ENCODE measurements at regions not wholly inside any gene's neighbourhood (a gene's known extent, or its start where the extent isn't known, plus 50 kb on each side); places are given as distances from the start of the nearest gene placed in this dataset.

DNA sequence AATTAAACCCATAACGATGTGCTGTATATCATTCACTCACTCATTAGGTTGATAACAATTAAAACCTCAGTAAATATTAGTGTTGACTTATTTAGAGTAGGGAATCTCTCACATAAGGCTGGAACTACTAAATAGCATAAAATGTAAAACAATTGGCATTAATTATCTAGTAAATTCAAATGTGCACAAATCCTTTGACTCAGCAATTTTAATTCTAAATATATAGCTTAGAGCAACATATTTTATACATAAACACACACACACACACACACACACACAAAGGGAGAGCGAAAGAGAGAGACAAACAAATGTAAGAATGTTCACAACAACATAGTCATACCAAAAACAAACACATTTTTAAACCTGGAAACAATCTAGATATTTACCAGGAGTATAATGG, 443.1 kb upstream of the KCNH7 start:
- no peak for DNase-seq (ENCODE audit: low read depth, low spot score)

- no peak for DNase-seq (ENCODE audit: low read depth, low spot score)
Observed at GRCh38 chr2:163269374-163270021, 430.9 kb upstream of the KCNH7 start.

DNA sequence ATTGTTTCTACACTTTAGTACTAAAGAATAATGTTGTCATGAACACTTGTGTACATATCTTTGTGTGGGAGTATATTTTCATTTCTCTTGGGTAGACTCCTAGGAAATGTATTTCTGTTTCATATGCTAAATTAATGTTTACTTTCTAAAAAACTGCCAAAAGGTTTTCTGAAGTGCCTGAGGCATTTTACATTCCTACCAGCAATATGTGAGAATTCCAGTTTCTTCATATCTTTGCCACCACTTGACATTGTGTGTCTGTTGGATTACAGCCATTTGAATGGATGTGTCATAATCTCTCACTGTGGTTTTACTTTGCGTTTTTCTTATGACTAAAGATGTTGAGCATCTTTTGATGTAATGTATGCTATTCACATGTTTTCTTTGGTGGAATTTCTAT, 428.2 kb upstream of the KCNH7 start:
- peak; percentile 37 for DNase-seq (ENCODE audit: low read depth, low spot score)

- no peak for DNase-seq (ENCODE audit: low read depth, low spot score)
Observed at GRCh38 chr2:163265562-163265961, 427.0 kb upstream of the KCNH7 start.

- no peak for DNase-seq (ENCODE audit: low read depth, low spot score)
Observed at GRCh38 chr2:163264341-163264740, 425.8 kb upstream of the KCNH7 start.

GRCh38 chr2:163259489-163259888, 420.9 kb upstream of the KCNH7 start:
- DNase-seq (ENCODE audit: low read depth, low spot score), result no peak

DNA sequence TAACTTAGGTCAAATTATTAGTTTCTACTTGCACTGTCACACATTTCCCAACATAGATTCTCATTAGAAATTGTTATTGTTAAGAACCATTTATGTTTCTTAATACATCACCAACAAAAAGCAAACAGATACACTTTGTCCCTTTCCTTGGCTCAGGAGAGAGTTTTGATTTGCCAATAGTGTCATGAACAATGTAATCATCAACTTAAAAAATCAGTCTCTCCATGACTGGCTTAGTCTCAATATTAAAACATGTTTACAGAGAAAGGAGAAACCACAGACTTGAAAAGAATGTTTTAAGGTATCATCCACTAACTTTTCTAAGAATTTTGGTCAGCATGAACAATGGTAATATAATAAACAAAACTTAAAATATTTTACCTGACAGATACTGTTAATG, 416.5 kb upstream of the KCNH7 start:
- DNase-seq (ENCODE audit: low read depth, low spot score), result no peak

- no peak for DNase-seq (ENCODE audit: low read depth, low spot score)
Observed at GRCh38 chr2:163253621-163254285, 415.2 kb upstream of the KCNH7 start.

DNA sequence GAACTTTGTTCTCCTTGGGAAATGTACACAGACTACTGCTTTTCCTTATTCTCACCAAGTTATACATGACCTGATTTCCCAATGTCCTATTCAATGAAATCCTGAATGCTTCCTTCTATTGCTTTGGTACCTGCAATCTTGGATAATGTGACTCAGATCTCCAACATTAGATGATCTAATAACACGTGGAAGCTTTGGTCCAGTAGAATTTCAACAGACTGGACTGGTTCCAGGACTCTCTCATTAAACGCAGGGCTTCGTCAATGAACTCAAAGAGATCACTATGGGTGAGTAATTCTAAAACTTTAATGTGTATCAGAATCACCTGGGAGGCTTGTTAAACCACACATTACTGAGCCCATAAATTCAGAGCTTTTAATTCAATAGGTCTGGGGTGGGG, 413.6 kb upstream of the KCNH7 start:
- no peak for DNase-seq (ENCODE audit: low read depth, low spot score)

DNA sequence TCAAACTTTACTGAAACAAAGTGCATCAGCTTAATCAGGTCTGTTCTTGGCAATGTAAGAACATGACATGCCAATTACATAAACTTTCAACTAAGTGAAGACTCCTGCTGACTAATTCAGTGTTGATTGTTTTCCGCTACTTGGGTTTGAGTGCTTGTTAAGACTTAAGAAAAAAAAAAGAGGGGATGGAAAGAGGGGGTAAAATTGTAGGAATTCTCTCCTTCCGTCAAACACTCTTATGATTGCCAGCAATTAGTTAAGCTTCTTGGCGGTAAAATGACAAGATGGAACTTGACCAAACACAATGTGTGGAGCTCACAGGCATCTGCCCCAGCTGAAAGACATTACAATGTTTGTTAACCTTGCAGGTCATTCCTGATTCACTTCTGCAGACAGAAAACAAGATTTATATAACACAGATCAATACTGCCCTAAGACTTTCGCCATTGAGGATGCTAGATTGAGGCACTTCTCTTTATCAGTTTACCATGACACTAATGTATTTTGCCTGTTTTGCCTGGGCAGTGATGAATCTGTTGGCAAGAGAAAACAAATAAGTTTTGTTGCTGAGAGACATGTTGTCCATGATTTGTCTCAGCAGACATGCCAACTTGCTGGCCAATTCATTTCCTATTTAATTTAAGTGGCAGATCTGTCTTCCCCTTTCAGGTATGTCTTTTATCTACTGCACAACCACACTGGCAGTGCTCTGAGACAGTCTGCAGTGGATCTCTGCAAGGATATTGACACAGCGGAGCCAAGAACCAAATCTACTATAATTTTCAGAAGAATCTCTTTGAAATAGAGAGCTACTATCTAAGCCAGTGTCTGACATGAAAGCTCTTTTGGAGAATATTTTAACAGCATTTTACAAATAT, 410.0 kb upstream of the KCNH7 start:
- DNase-seq (ENCODE audit: low read depth, low spot score), result no peak

DNA sequence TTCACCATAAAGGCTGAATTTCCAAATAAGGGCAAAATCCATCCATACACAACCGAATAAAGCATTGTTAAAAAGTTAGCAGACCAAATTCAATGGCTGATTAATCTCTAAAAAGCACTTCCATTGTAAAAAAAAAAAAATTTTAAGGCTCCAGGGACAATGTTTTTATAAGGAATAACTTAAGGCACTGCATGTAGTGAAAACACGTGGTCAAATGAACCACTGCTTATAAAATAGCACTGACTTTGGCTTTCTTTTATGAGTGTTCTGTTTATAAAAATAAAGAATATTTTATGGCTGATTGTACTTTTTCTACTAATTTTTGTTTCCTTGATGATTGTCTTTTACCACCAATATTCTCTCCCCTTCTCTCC, 409.3 kb upstream of the KCNH7 start:
- no peak for DNase-seq (ENCODE audit: low read depth, low spot score)

DNA sequence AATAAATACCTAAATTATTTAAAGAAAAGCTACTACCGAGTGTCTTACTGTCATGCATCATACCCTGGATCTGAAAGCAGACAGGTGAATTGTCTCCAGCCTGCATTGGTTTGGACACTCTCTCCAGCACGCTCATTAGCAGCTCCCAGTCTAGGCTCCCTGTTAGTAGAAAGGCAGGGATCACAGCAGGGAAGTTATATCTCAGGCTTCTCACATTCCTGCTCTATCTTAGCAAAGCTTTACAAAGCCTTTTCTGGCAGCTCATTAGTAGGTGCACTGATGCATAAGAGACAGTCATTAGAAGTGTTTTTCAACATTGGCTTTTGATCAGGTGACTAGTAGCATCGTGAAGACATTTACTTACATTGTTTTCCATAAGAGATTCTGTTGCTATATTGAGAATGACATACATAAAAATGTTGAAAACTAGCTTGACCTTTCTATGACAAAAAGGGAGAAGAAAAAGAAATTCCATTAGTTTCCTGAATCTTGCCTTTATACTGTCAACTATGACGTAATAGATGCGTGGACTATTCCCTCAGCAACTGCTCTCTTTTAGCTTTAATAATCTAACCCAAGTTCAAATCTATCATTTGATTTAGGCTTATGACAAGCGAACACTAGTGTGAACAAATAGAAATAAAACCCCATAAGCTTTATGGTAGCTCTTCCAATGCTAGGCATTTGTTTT, 408.7 kb upstream of the KCNH7 start:
- DNase-seq (ENCODE audit: low read depth, low spot score), result no peak

GRCh38 chr2:163246135-163246534, 407.6 kb upstream of the KCNH7 start:
- DNase-seq (ENCODE audit: low read depth, low spot score), result no peak

DNA sequence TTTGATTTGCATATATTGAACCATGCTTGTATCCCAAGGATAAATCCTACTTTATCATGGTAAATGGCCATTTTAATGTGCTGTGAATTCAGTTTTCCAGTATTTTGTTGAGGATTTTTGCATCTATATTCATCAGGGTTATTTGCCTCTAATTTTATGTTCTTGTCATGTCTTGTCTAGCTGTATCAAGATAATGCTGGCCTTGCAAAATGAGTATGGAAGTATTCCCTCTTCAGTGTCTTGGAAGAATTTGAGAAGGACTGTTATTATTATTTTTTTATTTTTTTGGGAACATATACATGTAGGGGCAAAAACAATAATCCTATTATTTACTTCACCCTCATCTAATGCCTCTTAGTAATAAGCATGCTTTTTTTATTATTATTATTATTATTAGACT, 398.0 kb upstream of the KCNH7 start:
- no peak for DNase-seq (ENCODE audit: low read depth, low spot score)

- no peak for DNase-seq (ENCODE audit: low read depth, low spot score)
Observed at GRCh38 chr2:163231666-163232065, 393.1 kb upstream of the KCNH7 start.

DNA sequence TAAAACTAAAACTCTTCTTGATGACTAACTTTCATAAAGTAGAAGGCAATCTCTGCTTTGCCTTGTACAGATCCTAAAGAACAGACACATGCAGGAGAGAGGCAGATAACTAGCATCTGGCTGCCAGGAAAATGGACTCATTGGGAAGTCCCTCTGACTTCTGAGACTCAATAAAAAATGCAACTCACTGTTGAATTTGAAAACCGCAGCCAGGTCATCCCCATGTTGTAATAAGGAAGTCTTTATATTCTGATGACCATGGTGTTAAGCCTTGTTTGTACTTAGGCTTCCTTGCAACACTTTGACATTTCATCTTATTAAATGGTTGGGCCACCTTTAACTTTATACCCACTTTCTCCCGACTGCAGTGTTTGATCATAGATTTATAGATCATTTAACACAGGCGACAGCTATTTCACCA, 375.1 kb upstream of the KCNH7 start:
- DNase-seq (ENCODE audit: low read depth, low spot score), result no peak

DNA sequence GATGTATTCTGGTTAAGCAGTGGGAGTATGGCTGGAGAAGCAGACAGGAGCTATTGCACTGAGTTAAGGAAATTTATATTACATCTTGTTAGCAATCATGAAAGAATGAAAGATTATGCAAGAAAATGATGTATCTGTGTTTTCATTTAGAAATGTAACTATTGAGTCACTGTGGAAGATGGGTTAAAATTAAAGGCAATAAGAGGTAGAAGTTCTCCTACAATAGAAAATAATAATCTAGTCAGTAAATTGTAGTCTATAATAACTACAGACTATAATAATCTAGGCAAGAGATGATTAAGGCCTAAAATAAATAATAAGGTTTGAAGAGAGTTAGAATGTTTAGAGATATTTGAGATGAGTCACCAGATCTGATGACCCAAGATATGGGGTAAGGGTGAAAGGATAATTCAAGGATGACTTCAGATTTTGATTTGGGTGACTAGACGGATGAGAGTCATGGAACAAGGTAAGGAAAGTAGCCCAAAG, 371.9 kb upstream of the KCNH7 start:
- DNase-seq (ENCODE audit: low read depth, low spot score), result no peak

DNA sequence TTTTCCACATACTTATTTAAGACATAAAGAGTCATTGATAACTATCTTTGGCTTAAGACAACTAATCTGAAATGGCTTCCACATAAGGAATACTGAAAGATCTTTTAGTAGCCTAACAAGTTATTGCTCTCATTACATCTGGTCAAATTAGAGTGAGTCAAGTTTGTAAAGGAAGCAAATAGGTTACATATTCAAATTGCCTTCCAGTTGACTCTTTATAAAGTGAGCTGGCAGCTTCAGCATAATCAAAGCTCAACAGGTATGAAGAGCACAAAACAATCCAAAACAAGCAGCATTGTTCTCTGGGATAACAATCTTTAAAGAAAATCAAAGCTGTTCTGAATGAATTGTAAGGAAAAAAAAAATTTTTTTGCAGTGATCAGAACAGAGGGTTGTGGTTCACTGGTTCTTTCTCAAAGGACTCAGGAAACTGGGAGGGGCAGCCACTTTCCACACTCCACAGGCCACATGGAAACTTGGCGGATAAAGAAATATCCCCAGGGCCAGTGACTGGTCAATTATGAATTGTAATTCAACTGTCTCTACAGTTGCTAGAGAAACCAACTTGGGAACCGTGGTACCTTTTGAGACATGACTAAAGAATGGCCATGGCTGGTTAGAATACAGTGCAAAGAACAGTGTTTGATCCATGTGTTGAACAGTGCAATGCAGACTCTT, 369.3 kb upstream of the KCNH7 start:
- DNase-seq (ENCODE audit: low read depth, low spot score), result no peak

DNA sequence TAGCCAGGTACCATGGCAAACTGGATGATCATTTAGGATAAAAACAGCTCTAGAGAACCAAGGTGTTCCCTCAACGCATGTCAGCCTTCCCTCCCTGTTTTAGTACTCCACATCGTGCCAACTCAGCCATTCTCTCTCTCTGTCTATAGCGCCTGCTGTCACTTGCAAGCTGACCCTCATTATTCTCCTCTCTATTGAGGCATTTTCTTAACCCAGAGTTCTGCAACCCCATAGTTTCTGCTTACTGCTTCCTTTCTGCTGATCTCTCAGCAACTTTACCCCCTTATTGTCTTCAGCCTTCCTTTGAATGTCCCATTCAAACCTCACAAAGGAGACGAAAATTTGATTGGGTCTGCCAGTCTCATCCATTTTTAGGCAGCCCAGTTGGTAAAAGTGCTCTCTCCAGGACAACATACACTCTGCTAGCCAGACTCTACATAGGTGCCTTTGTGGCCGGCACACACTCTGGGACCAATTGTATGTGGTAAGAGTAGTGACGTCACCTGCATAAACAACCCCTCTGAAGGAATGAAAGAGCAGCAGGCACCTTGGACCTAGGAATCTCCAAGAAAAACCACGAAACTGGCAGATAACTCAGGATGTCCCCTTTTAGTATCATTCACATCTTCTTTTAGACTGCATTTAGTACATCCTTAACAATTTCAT, 367.2 kb upstream of the KCNH7 start:
- DNase-seq (ENCODE audit: low read depth, low spot score), result no peak

DNA sequence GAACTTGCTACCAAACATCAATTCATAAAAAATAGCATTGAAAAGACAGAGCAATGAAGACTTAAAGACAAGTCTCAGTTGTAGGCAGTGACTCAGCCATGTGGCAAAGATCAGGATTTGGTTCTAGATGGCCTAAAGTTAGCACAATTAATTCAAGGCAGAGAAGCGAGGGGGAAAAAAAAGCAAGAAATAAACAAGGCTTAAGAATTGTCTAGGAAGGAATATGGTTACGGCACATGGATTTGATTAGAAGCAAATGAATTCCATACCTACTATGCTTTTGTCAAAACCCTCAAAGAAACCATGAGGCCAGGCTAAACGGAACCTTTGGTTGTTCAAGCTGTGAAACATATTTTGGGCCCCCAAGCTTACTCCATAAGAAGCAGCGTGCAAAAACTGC, 362.2 kb upstream of the KCNH7 start:
- DNase-seq (ENCODE audit: low read depth, low spot score), result no peak

- no peak for DNase-seq (ENCODE audit: low read depth, low spot score)
Observed at GRCh38 chr2:163198972-163199371, 360.4 kb upstream of the KCNH7 start.
